ENCODE measurements at regions not wholly inside any gene's neighbourhood (a gene's known extent, or its start where the extent isn't known, plus 50 kb on each side); places are given as distances from the start of the nearest gene placed in this dataset.
"Not testable (repeated sequence)": the region's sequence is repeated elsewhere in the genome, so short reads cannot be mapped to it uniquely, and the experiment has no call there.

GRCh38 chr4:103385565-103385964, 187.4 kb upstream of the CENPE start:
- H3K36me3 ChIP-seq (replicated peaks; ENCODE audit: control insufficient read depth, insufficient read depth, low read length); H3K4me3 ChIP-seq (ENCODE audit: insufficient read depth, low read depth, low read length); DNase-seq; H3K27me3 ChIP-seq (ENCODE audit: control insufficient read depth, insufficient read depth, low read length): not testable (repeated sequence)

GRCh38 chr4:103375278-103375677, 177.1 kb upstream of the CENPE start:
- Histone ChIP-seq H3K27me3 (ENCODE audit: control insufficient read depth, insufficient read depth, low read length) (no peaks in the 10 kb centered on the region), H3K36me3 (replicated peaks; ENCODE audit: control insufficient read depth, insufficient read depth, low read length) (no peaks in the 10 kb centered on the region), H3K4me3 (ENCODE audit: insufficient read depth, low read depth, low read length) (no peak overlapping the region)
- no peak for DNase-seq

- H3K27me3 ChIP-seq (ENCODE audit: control insufficient read depth, insufficient read depth, low read length): no peaks in the 10 kb centered on the region
- DNase-seq: no peak
- H3K36me3 ChIP-seq (replicated peaks; ENCODE audit: control insufficient read depth, insufficient read depth, low read length): no peaks in the 10 kb centered on the region
- no peak overlapping the region for H3K4me3 ChIP-seq (ENCODE audit: insufficient read depth, low read depth, low read length)
Observed at GRCh38 chr4:103374758-103375157, 176.6 kb upstream of the CENPE start.

- Histone ChIP-seq H3K4me3 (ENCODE audit: insufficient read depth, low read depth, low read length) (no peak overlapping the region), H3K27me3 (ENCODE audit: control insufficient read depth, insufficient read depth, low read length) (no peaks in the 10 kb centered on the region), H3K36me3 (replicated peaks; ENCODE audit: control insufficient read depth, insufficient read depth, low read length) (no peaks in the 10 kb centered on the region)
- no peak for DNase-seq
Observed at GRCh38 chr4:103374306-103374705, 176.2 kb upstream of the CENPE start.

- no peaks in the 10 kb centered on the region for H3K27me3 ChIP-seq (ENCODE audit: control insufficient read depth, insufficient read depth, low read length)
- H3K4me3 ChIP-seq (ENCODE audit: insufficient read depth, low read depth, low read length): no peak overlapping the region
- H3K36me3 ChIP-seq (replicated peaks; ENCODE audit: control insufficient read depth, insufficient read depth, low read length): no peaks in the 10 kb centered on the region
- DNase-seq: no peak
Observed at GRCh38 chr4:103372002-103372558, 173.9 kb upstream of the CENPE start.

GRCh38 chr4:103370336-103370735, 172.2 kb upstream of the CENPE start:
- no peaks in the 10 kb centered on the region for H3K27me3 ChIP-seq (ENCODE audit: control insufficient read depth, insufficient read depth, low read length)
- no peaks in the 10 kb centered on the region for H3K36me3 ChIP-seq (replicated peaks; ENCODE audit: control insufficient read depth, insufficient read depth, low read length)
- no peak for DNase-seq
- no peak overlapping the region for H3K4me3 ChIP-seq (ENCODE audit: insufficient read depth, low read depth, low read length)

- no peaks in the 10 kb centered on the region for H3K36me3 ChIP-seq (replicated peaks; ENCODE audit: control insufficient read depth, insufficient read depth, low read length)
- H3K27me3 ChIP-seq (ENCODE audit: control insufficient read depth, insufficient read depth, low read length): no peaks in the 10 kb centered on the region
- DNase-seq: no peak
- H3K4me3 ChIP-seq (ENCODE audit: insufficient read depth, low read depth, low read length): no peak overlapping the region
Observed at GRCh38 chr4:103365285-103365684, 167.1 kb upstream of the CENPE start.

GRCh38 chr4:103364083-103364482, 165.9 kb upstream of the CENPE start:
- no peak overlapping the region for H3K4me3 ChIP-seq (ENCODE audit: insufficient read depth, low read depth, low read length)
- no peaks in the 10 kb centered on the region for H3K36me3 ChIP-seq (replicated peaks; ENCODE audit: control insufficient read depth, insufficient read depth, low read length)
- no peaks in the 10 kb centered on the region for H3K27me3 ChIP-seq (ENCODE audit: control insufficient read depth, insufficient read depth, low read length)
- no peak for DNase-seq

- DNase-seq: no peak
- H3K36me3 ChIP-seq (replicated peaks; ENCODE audit: control insufficient read depth, insufficient read depth, low read length): no peaks in the 10 kb centered on the region
- no peaks in the 10 kb centered on the region for H3K27me3 ChIP-seq (ENCODE audit: control insufficient read depth, insufficient read depth, low read length)
- H3K4me3 ChIP-seq (ENCODE audit: insufficient read depth, low read depth, low read length): no peak overlapping the region
Observed at GRCh38 chr4:103361926-103362325, 163.8 kb upstream of the CENPE start.

GRCh38 chr4:103359900-103360299, 161.8 kb upstream of the CENPE start:
- no peak overlapping the region for H3K4me3 ChIP-seq (ENCODE audit: insufficient read depth, low read depth, low read length)
- H3K27me3 ChIP-seq (ENCODE audit: control insufficient read depth, insufficient read depth, low read length): no peaks in the 10 kb centered on the region
- DNase-seq: no peak
- no peaks in the 10 kb centered on the region for H3K36me3 ChIP-seq (replicated peaks; ENCODE audit: control insufficient read depth, insufficient read depth, low read length)

- no peak for DNase-seq
- Histone ChIP-seq H3K4me3 (ENCODE audit: insufficient read depth, low read depth, low read length) (no peak overlapping the region), H3K36me3 (replicated peaks; ENCODE audit: control insufficient read depth, insufficient read depth, low read length) (no peaks in the 10 kb centered on the region), H3K27me3 (ENCODE audit: control insufficient read depth, insufficient read depth, low read length) (no peaks in the 10 kb centered on the region)
Observed at GRCh38 chr4:103354006-103354405, 155.9 kb upstream of the CENPE start.

GRCh38 chr4:103329642-103330041, 131.5 kb upstream of the CENPE start:
- DNase-seq: no peak
- no peaks in the 10 kb centered on the region for H3K36me3 ChIP-seq (replicated peaks; ENCODE audit: control insufficient read depth, insufficient read depth, low read length)
- no peak overlapping the region for H3K4me3 ChIP-seq (ENCODE audit: insufficient read depth, low read depth, low read length)
- no peaks in the 10 kb centered on the region for H3K27me3 ChIP-seq (ENCODE audit: control insufficient read depth, insufficient read depth, low read length)

- no peaks in the 10 kb centered on the region for H3K27me3 ChIP-seq (ENCODE audit: control insufficient read depth, insufficient read depth, low read length)
- no peak overlapping the region for H3K4me3 ChIP-seq (ENCODE audit: insufficient read depth, low read depth, low read length)
- DNase-seq: no peak
- no peaks in the 10 kb centered on the region for H3K36me3 ChIP-seq (replicated peaks; ENCODE audit: control insufficient read depth, insufficient read depth, low read length)
Observed at GRCh38 chr4:103324811-103325210, 126.7 kb upstream of the CENPE start.

GRCh38 chr4:103318327-103318726, 120.2 kb upstream of the CENPE start:
- DNase-seq: no peak
- Histone ChIP-seq H3K4me3 (ENCODE audit: insufficient read depth, low read depth, low read length) (no peak overlapping the region), H3K36me3 (replicated peaks; ENCODE audit: control insufficient read depth, insufficient read depth, low read length) (no peaks in the 10 kb centered on the region), H3K27me3 (ENCODE audit: control insufficient read depth, insufficient read depth, low read length) (no peaks in the 10 kb centered on the region)

GRCh38 chr4:103308248-103308561, 110.1 kb upstream of the CENPE start:
- H3K4me3 ChIP-seq (ENCODE audit: insufficient read depth, low read depth, low read length): no peak overlapping the region

More at GRCh38 chr4:103308248-103308561, 110.1 kb upstream of the CENPE start:
- DNase-seq: no peak
- no peaks in the 10 kb centered on the region for H3K36me3 ChIP-seq (replicated peaks; ENCODE audit: control insufficient read depth, insufficient read depth, low read length)
- no peaks in the 10 kb centered on the region for H3K27me3 ChIP-seq (ENCODE audit: control insufficient read depth, insufficient read depth, low read length)

All from H7 (cell line).